ENCODE measurements at regions not wholly inside any gene's neighbourhood (a gene's known extent, or its start where the extent isn't known, plus 50 kb on each side); places are given as distances from the start of the nearest gene placed in this dataset.
"Not testable (repeated sequence)": the region's sequence is repeated elsewhere in the genome, so short reads cannot be mapped to it uniquely, and the experiment has no call there.

- no peak for DNase-seq (ENCODE audit: low read depth, low spot score)
Measured at GRCh38 chr21:35529171-35529863, 480.2 kb upstream of the RUNX1 start.

DNA sequence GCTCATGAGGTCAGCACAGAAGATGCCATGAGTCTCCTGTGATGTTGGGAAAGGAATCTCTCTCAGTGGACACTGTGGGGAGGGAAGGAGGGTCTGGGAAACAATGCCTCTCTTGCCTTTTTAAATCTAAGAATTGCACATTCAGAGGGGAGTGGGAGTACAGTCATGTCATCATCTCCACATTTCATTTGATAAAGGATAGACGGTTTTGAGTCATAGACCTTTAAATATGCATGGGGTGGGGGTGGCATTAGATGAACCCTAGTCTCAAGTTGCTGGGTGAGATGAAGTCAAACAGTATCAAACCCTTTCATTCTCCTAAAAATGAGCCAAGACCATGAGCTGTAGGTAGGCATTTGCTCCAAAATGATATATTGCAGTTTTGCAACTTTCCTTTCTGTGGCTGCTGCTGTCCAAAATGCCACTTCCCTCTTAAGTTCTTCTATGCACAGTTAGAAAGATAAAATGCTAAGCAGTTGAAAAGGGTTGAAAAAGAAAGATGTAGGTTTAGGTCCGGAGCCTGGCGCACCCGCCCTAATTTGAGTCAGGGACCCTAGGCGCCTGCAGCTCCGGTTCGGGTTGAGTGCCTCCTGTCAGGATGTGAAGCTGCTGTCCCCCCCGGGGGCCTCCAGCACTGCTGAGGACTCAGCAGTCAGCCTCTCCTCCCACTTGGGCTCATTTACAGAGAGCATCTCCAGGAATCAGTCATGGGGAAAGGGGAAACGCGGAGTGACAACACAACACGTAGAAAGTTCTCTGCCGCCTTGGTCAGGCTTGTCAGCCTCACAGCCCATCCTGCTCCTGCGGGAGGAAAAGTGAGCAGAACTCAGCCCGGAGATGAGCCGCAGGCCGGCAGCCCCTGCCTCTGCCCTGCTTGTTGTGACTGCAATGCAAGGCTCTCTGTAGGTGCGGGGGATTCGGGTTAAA is 479.3 kb upstream of the RUNX1 start:
- no peak for DNase-seq (ENCODE audit: low read depth, low spot score)

DNA sequence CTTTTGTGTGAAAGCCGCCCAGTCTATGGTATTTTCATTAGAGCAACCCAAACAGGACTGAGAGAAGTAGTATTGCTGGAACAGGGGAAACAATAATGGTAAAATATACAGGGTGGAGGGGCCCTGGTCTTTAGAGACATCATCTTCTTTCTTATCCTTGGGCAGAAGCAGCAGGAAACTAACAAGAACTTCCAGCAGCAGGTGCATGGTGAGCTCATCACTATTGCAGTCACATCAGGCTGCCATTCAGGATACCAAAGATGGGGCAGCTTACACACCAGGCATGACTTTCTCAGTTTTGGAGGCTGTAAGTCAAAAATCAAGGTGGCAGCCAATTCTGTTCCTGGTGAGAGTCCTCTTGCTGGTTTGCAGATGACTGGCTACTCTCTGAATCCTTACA is 478.3 kb upstream of the RUNX1 start:
- no peak for DNase-seq (ENCODE audit: low read depth, low spot score)

- DNase-seq (ENCODE audit: low read depth, low spot score): no peak
Measured at GRCh38 chr21:35525443-35525842, 476.3 kb upstream of the RUNX1 start.

- DNase-seq (ENCODE audit: low read depth, low spot score): no peak
Measured at GRCh38 chr21:35521852-35522505, 472.9 kb upstream of the RUNX1 start.

GRCh38 chr21:35521293-35521692 is 472.2 kb upstream of the RUNX1 start:
- no peak for DNase-seq (ENCODE audit: low read depth, low spot score)

GRCh38 chr21:35520856-35521255 is 471.8 kb upstream of the RUNX1 start:
- DNase-seq (ENCODE audit: low read depth, low spot score): no peak

DNA sequence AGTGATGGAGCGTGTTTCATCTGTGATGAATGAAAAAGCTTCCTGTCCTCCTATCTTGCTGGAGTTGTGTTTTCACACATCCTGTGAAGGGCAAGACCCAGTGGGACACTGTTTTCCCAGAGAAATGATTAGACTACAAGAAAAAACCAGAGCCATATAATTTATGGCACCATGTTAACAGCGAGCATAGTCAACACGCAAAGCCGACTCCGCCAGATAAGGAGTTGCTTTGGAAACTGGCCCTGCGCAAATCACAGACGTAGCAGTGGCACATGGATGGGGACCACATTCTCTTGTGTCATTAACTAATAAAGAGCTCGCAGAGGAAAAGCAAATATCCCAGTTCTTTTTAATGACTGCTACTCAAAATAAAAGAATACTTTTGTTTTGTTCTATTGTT is 471.2 kb upstream of the RUNX1 start:
- no peak for DNase-seq (ENCODE audit: low read depth, low spot score)

DNA sequence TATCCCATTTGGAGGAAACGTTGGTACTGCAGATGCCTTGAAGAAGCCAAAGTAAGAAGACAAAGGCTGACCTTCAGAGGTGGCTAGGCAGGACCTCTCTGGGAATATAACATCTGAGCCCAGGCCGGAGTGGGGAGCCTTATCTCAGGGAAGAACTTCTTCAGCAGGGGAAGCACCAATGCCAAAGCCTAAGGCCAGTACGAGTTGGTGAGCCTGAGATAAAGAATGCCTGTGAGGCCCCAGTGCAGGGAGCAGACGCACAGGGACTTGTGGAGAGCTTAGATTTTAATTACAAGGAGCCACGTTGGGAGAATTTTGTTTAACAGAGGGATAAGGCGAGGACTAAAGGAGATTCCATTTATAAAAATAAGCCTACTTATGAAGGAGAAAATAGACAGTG is 468.8 kb upstream of the RUNX1 start:
- no peak for DNase-seq (ENCODE audit: low read depth, low spot score)

DNA sequence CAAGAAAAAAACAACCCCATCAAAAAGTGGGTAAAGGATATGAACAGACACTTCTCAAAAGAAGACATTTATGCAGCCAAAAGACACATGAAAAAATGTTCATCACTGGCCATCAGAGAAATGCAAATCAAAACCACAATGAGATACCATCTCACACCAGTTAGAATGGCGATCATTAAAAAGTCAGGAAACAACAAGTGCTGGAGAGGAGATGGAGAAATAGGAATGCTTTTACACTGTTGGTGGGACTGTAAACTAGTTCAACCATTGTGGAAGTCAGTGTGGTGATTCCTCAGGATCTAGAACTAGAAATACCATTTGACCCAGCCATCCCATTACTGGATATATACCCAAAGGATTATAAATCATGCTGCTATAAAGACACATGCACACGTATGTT is 467.2 kb upstream of the RUNX1 start:
- not testable (repeated sequence) for DNase-seq (ENCODE audit: low read depth, low spot score)

DNA sequence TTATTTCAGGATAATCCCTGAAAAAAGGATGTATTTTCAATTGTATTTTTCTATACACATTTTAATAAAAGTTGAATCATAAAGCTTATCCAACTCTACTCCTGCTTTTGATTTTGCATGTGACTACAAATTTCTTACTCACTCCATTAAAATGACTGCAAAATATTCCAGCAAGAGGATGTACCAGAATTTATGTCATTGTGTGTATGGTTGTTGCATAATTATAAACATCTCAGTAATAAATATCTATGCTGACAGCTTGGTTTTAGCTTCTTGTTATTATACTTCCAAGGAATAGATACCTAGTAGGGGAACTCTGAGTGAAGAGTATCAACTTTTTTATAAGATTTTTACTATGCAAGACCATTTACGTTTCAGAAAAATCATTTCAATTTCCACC is 463.2 kb upstream of the RUNX1 start:
- DNase-seq (ENCODE audit: low read depth, low spot score): no peak

- DNase-seq (ENCODE audit: low read depth, low spot score): no peak
Measured at GRCh38 chr21:35511696-35512162, 462.6 kb upstream of the RUNX1 start.

DNA sequence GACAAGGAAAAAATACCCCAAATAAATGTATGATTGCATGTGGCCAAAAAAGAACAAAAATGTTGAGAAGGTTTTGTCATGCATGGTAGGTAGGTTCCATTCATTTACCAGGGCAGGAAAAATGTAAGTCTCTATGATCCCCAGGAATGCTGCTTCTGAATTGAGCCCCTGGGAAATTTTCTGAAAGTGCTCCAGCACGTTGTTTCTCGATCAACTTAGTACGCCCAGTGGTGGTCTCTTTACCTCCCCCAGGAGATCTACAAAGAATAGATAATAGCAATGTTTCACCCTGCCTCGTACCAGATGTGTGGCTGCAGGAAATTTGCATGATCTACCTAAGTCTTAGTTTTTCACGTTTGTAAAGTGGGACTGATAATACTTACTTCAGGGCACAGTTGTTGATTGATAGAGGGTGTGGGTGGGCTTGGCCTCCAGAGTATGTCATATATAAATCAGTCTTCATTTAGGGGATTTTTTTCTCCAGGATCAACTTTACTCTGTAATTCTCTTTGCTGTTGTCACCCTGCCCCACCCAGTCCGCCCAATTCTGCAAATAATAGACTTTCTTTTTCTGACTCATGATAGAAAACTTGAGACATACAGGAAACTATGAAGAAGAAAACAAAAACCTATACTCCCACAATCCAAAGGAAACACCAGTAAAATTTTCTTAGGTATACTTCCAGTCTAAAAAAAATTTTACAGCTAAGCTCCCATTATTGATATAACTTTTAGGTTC is 462.0 kb upstream of the RUNX1 start:
- no peak for DNase-seq (ENCODE audit: low read depth, low spot score)

DNA sequence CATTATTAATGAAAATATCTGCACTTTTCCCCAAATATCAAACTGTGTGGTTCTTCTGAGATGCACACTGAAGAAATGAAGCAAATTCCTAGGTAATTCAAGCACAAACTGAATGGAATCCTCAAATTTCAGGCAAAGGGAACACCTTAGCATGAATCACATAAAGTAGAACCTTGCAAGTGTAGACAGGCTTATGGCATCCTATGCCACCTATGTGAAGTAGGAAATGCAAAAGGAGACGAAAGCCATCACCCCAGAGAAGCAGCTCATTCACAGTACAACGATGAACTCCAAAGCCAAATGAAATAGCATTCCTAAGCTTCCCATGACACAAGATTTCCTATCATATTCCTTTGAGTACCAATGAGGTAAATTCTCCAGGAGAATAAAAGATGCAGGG is 461.2 kb upstream of the RUNX1 start:
- no peak for DNase-seq (ENCODE audit: low read depth, low spot score)

DNA sequence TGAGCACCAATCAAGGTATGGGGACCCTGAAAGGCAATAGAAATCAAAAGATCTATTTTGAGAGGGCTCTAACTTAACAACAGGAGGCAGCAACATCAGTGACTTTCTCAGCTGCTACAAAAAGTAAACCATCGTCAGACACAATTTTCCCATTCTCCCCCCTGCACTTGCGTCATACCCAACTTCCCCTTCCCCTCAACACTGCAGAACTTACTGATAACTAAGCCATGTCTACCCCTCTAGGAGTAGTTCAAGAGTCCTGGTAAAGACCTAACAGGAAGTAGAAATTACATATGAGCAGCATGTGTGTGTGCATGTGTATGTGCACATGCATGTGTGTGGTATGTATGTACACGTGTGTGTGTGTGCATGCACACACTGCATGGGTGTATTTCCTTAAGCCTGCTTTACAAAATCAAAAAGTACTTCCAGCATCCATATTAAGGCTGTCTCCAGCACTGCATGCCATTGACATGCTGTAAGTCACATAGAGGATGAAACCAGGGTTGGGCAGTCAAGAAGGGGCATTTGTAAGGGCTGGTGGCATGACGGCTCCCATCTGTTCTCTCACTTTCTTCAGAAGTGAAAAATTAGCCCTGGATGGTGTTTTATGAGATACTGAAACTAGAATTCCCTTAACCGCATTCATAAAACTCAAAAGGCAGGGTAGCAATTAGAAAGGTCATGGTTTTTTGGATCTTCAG is 460.1 kb upstream of the RUNX1 start:
- DNase-seq (ENCODE audit: low read depth, low spot score): no peak

DNA sequence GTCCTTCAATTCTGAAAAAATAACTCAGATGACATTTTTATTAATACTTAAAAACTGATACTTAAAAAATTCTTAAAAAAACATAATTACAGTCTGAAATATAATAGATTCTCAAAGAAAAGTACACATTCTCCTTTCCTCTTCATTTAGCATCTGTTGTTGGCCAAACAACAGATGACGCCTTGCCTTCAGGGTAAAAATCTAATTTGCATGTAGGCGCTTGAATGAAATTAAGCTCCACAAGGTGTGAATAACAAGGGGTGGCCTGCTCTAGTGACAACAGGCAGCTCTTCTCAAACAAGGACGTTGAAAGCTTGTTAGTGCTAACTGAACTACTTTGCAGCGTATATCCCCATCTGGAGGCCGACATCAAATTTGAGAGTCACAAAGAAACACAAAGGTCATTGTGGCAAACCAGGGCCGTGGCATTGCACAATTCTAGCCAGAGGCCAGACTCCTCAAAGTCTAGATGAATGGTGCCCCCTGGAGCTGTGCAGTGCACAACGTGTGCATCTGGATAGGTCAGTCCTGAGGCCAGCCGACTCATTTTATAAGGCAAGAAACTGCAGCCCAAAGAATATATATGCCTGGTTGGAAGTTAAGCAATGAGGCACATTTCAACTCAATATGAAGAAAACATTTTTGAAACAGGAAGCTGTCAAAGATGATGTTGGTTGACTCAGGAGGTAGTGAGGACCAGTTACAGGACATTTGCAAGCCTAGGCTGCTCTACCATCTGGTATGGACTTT is 459.2 kb upstream of the RUNX1 start:
- no peak for DNase-seq (ENCODE audit: low read depth, low spot score)

GRCh38 chr21:35507181-35507759 is 458.2 kb upstream of the RUNX1 start:
- no peak for DNase-seq (ENCODE audit: low read depth, low spot score)

DNA sequence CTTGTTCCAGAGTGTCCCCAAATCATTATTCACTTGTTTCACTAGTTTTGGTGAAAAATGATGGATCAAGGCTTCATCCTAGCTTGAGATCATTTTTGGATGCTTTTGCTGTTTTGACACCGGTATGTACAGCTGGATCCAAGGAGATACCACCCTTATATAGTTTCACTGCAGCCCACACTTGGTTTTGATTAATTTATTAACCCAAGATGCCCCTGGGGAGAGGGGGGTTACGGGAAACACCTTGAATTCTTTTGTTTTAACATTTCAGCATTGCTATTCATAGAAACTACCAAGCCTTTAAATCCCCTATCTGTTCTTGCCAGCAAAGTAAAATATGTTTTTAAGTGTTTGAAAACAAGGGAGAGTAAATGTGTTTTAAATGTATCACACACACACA is 457.7 kb upstream of the RUNX1 start:
- no peak for DNase-seq (ENCODE audit: low read depth, low spot score)

- no peak for DNase-seq (ENCODE audit: low read depth, low spot score)
Measured at GRCh38 chr21:35506352-35506751, 457.2 kb upstream of the RUNX1 start.

- no peak for DNase-seq (ENCODE audit: low read depth, low spot score)
Measured at GRCh38 chr21:35504951-35505466, 455.9 kb upstream of the RUNX1 start.
